Psoas muscle (tissue), 7 donors: ENCODE measurements at regions not wholly inside any gene's neighbourhood (a gene's known extent, or its start where the extent isn't known, plus 50 kb on each side); places are given as distances from the start of the nearest gene placed in this dataset.

ENCODE experiments used
- ATAC-seq, 4 donors: fragments of 200-7000 bp; cut with Tn5 transposase; one replicate each; pipeline ENCODE4 v1.9.1; 2020; ENCODE audit warnings: moderate library complexity in 3 of 4, mild to moderate bottlenecking in 2 of 4
- DNase-seq, 2 donors: peaks; one replicate each; pipeline ENCODE4 v3.0.0-alpha.2; 2020
- H3K27ac ChIP-seq: fragments of 200-600 bp; one replicate; pipeline ENCODE4 v1.8.0; 2022
- H3K27me3 ChIP-seq, 3 donors: fragments of 200-600 bp in 1 of 3; one replicate each; pipeline versions ENCODE4 v1.6.1 to v1.8.0; 2013 to 2022; ENCODE audit warnings: low read length in 2 of 3, mild to moderate bottlenecking in 2 of 3, moderate library complexity in 1 of 3; ENCODE audit not compliant: insufficient read depth in 3 of 3
- H3K36me3 ChIP-seq, 2 donors: fragments of 200-600 bp in 1 of 2; one replicate each; pipeline versions ENCODE4 v1.6.1 to v1.8.0; 2013 to 2022; ENCODE audit warnings: low read depth in 1 of 2, mild to moderate bottlenecking in 1 of 2, moderate library complexity in 1 of 2; ENCODE audit not compliant: insufficient read depth in 1 of 2
- H3K4me1 ChIP-seq: fragments of 200-600 bp; one replicate; pipeline ENCODE4 v1.8.0; 2022
- H3K4me3 ChIP-seq: fragments of 200-600 bp; one replicate; pipeline ENCODE4 v1.8.0; 2022; ENCODE audit warnings: mild to moderate bottlenecking
- H3K9me3 ChIP-seq: fragments of 200-600 bp; one replicate; pipeline ENCODE4 v1.8.0; 2022
- WGBS, 3 donors: extraction: QIAGEN DNeasy Blood & Tissue Kit; methylation state at CpG; one replicate each; pipeline versions ENCODE4 v1.1.6 to v1.1.7; 2013; 5-methylcytosine and 5-hydroxymethylcytosine counted together
- intact Hi-C, 2 donors: fragments of 100-400 bp; cut with DNase I; formaldehyde crosslinking; loops; one replicate each; pipeline versions ENCODE4 v1.11.0 to v1.14.2; 2022
- TF ChIP-seq, protein P1 (sequence below): fragments of 200-600 bp; IDR thresholded peaks from one replicate; pipeline ENCODE4 v1.8.0; 2022; ENCODE audit warnings: antibody characterized with exemption
- donor health status: healthy with polysubstance abuse.
- donor health status: DM: no; HTN: no; CAD: no; lungs with moderate emphysema.
- donor health status: Bipolar disorder and iron deficiency.
- donor health status: healthy.
- donor health status: DM: yes; HTN: yes; CAD: no.
- donor health status: DM: no; HTN: no; CAD: no.
- donor health status: DM: yes; HTN: yes; CAD: no.

- no peak for DNase-seq
- whole genome bisulfite sequencing, 3 donors: 64 to 68% (median 65%) methylated on average over 6 of the region's 6 CpGs
- Histone ChIP-seq H3K27ac (no peak overlapping the region), H3K4me3 (no peak overlapping the region), H3K9me3 (no peaks in the 10 kb centered on the region), H3K36me3 (no peaks in the 10 kb centered on the region), H3K4me1 (no peaks in the 10 kb centered on the region), H3K27me3 (no peaks in the 10 kb centered on the region)
- intact Hi-C loops: no loop called here
- TF ChIP-seq, protein P1, sequence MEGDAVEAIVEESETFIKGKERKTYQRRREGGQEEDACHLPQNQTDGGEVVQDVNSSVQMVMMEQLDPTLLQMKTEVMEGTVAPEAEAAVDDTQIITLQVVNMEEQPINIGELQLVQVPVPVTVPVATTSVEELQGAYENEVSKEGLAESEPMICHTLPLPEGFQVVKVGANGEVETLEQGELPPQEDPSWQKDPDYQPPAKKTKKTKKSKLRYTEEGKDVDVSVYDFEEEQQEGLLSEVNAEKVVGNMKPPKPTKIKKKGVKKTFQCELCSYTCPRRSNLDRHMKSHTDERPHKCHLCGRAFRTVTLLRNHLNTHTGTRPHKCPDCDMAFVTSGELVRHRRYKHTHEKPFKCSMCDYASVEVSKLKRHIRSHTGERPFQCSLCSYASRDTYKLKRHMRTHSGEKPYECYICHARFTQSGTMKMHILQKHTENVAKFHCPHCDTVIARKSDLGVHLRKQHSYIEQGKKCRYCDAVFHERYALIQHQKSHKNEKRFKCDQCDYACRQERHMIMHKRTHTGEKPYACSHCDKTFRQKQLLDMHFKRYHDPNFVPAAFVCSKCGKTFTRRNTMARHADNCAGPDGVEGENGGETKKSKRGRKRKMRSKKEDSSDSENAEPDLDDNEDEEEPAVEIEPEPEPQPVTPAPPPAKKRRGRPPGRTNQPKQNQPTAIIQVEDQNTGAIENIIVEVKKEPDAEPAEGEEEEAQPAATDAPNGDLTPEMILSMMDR: no peak
- no peak for ATAC-seq
Measured at GRCh38 chr13:68380041-68380973, 1150.2 kb upstream of the PCDH9 start.

GRCh38 chr13:68378294-68378693 lies 1148.2 kb upstream of the PCDH9 start:
- DNase-seq: no peak
- TF ChIP-seq, protein P1: no peak
- ATAC-seq: no peak
- Histone ChIP-seq H3K9me3 (no peaks in the 10 kb centered on the region), H3K36me3 (no peaks in the 10 kb centered on the region), H3K27ac (no peak overlapping the region), H3K4me1 (no peaks in the 10 kb centered on the region), H3K27me3 (no peaks in the 10 kb centered on the region), H3K4me3 (no peak overlapping the region)
- intact Hi-C loops: no loop called here
- WGBS, 3 donors: 80 to 87% (median 85%) methylated on average over 1 of the region's 1 CpG

GRCh38 chr13:68375004-68375403 lies 1144.9 kb upstream of the PCDH9 start:
- intact Hi-C loops: no loop called here
- Histone ChIP-seq H3K27ac (no peak overlapping the region), H3K4me3 (no peak overlapping the region), H3K9me3 (no peaks in the 10 kb centered on the region), H3K27me3 (no peaks in the 10 kb centered on the region), H3K4me1 (no peaks in the 10 kb centered on the region), H3K36me3 (no peaks in the 10 kb centered on the region)
- TF ChIP-seq, protein P1: no peak
- WGBS, 3 donors: 35 to 68% (median 65%) methylated on average over 2 of the region's 2 CpGs
- ATAC-seq (no peak), DNase-seq (no peak)

DNA sequence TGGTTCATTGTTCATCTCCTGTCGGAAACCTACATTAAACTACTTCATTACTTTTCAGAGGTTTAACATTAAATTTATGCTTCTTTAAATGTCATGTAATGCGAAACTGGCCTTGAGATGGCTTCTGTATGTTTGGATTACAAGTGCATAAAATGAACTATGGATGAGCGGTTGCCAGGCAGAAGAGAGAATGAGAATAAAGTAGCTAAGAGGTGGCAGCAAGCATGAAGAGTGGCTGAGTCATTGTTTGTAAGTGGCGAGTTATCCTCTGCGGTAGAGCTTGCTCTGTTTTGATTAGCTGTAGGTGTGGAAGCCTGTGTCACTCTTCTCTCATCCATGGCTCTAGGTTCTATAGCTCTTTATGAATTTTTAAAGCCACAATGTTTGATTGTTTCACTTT lies 1139.6 kb upstream of the PCDH9 start:
- no peak overlapping the region for H3K27ac ChIP-seq
- H3K27me3 ChIP-seq: no peaks in the 10 kb centered on the region
- ATAC-seq (no peak), DNase-seq (no peak)
- H3K36me3 ChIP-seq: no peaks in the 10 kb centered on the region
- WGBS, 3 donors: 62 to 75% (median 73%) methylated on average over 5 of the region's 5 CpGs
- no peaks in the 10 kb centered on the region for H3K9me3 ChIP-seq
- intact Hi-C loops: no loop called here
- TF ChIP-seq, protein P1: no peak
- H3K4me1 ChIP-seq: no peaks in the 10 kb centered on the region
- no peak overlapping the region for H3K4me3 ChIP-seq
